Activated CD4-positive, CD25-positive, alpha-beta regulatory T cell treated with anti-CD3 and anti-CD28 coated beads, Interleukin-2, amount 50 U/mL, for 72 hours (primary cell): ENCODE measurements at regions not wholly inside any gene's neighbourhood (a gene's known extent, or its start where the extent isn't known, plus 50 kb on each side); places are given as distances from the start of the nearest gene placed in this dataset.
"Not testable (repeated sequence)": the region's sequence is repeated elsewhere in the genome, so short reads cannot be mapped to it uniquely, and the experiment has no call there.

ENCODE experiments used
- DNase-seq: peaks from one replicate; pipeline ENCODE4 v3.0.0; 2021

DNA sequence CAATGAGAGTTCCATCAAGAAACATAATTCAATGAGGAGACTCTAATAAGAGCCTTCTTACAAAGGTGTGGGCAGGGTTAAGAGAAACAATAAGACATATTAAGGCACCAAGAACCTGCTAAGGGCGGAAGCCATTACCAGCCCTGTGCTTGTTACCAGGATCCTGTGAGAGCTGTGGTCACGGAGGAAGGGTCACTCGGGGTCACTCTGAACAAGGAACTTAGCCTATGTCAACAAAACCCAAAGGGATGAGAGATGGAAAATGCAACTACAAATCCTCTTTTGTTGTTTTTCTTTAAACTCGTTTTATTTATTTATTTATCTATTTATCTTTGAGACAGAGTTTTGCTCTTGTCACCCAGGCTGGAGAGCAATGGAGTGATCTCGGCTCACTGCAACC is 460.4 kb upstream of the CCDC196 start:
- no peak for DNase-seq

DNA sequence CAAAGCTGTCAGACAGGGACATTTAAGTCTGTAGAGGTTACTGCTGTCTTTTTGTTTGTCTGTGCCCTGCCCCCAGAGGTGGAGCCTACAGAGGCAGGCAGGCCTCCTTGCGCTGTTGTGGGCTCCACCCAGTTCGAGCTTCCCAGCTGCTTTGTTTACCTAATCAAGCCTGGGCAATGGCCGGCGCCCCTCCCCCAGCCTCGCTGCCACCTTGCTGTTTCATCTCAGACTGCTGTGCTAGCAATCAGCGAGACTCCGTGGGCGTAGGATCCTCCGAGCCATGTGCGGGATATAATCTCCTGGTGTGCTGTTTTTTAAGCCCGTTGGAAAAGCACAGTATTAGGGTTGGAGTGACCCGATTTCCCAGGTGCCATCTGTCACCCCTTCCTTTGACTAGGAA is 454.2 kb upstream of the CCDC196 start:
- DNase-seq = not testable (repeated sequence)

DNA sequence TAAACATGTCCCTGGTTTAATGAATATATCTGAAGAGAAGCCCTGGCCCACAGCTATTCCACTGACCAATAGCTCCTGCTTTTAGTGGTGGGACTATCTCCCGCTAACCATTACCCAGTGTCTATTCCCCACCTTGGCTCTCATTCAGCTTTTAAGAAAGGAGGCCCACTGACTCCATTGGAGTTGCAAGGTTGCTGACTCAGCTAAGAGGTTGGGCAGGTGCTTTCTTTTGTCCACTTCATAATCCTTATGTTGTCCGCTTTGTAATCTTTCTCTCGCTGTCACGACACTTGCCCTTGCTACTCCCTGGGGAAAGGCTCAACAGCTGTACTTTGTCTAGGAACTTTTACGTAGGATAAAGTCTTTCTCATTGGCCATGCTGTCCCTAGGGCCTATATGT is 453.4 kb upstream of the CCDC196 start:
- DNase-seq = no peak

DNA sequence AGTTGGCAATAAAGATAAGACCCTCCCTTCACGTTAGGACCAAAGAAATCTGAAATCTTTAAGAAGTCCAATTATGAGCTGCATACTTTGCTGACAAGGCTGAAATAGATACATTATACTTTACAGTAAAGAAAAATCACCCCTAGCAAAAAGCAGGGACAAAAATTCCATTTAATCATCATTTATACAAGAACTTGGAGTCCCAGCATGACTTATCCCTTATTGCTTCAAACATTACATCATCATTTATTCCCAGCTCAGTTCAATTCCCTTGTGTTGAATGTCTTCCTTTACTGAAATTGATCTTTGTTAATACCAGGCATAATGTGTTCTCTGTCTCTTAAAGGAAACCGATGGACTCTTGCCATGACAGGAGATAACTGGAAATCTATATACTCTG is 449.6 kb upstream of the CCDC196 start:
- DNase-seq = no peak

DNA sequence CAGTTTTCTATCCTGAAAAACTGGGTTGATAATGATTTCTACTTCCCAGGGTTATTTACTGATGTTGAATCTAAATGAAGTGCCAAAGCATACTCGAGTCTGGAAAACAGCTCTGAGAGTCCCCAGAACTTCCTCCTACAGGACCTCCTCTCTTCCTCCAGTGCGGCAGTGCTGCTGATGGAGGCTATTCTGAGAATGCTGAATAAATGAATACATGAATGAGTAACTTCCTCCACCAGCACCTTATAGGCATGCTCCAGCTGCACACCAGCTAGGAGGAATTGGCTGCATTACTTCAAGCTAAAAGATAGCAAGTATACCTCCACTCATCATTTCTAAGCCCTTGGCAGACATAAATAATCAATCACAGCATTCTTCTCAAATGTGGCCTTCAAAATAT is 448.8 kb upstream of the CCDC196 start:
- DNase-seq = no peak

DNA sequence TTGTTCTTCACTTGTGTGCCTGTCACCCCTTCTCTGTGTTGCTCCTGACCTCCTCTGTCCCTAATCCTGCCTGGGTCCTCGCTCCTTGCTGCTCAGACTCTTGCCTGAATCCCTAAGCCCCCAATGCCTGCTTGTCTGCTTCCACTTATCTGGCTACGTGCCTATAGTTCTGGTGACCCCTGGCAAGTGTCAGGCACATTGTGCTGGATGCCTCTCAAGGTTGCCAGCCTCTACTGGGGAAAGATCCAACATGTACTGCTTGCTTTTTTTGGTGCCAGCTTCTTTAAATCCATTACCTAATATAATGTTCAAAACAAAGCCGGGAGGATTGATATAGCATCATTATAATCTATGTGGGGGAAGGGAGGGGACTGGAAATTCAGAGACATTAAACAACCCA is 448.0 kb upstream of the CCDC196 start:
- DNase-seq = no peak

DNA sequence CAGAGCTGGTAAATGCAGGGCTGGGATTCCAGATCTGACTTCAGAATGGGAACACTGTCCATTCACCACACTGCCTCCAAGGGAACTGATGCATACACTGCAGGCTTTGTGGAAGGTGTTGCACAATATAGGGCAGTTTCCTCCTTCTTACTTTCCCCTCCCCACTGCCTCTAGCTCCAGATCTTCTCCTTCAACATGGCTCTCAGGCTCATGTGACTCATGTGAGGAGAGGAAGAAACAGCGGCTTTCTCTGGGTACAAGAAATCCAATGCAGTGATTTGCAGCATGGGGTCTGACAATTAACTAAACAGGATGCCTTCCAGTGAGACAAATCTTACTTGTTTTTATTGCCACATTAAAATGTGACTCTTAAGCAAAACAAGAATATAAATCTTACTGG is 447.6 kb upstream of the CCDC196 start:
- DNase-seq = no peak

DNA sequence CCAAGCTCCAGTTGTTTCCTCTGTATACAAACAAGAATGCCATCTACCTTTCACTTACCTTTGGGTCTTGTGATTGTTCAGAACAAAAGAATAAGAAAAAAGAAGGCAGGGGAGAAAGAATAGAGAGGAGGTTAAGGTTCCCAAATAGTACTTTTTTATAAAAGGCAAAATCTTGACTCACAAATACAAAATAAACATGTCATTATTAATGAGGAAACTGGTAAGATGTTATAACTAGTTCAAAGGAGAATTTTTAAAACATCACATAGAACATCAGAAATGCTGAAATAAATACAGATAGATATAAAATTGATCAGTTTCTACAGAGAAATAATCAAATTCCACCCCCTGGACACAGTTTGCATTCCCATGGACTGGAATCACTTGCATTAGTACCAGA is 446.7 kb upstream of the CCDC196 start:
- no peak for DNase-seq

DNA sequence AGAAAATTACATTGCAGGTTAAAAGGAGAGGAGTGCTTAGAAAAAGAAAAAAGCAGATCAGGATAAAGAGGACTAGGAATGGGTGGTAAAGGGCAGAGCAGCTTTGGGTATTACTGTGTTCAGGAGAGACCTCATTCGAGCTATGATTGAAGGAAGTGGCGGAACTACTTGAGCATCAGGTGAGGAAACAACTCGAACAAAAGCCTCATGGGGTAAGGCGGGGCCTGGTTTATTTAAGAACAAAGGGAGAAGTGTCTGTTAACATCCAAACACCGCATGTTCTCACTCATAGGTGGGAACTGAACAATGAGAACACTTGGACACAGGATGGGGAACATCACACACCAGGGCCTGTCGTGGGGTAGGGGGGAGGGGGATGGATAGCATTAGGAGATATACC is 444.6 kb upstream of the CCDC196 start:
- DNase-seq = no peak

DNA sequence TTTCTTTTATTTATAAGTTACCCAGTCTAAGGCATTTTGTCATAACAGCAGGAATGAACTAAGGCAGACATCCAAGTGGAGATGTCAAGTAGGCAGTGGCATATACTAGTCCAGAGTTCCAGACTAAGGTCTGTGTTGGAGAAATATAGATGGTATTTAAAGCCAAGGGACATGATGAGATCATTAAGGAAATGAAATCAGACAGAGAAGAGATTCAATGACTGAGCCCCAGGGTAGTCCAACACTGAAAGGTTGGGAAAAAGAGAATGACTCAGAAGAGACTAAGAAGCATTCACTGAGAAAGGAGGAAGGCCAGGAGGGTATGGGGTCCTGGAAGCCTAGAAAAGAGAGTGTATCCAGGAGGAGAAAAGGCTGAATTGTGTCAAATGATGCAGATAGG is 442.2 kb upstream of the CCDC196 start:
- DNase-seq = no peak

DNA sequence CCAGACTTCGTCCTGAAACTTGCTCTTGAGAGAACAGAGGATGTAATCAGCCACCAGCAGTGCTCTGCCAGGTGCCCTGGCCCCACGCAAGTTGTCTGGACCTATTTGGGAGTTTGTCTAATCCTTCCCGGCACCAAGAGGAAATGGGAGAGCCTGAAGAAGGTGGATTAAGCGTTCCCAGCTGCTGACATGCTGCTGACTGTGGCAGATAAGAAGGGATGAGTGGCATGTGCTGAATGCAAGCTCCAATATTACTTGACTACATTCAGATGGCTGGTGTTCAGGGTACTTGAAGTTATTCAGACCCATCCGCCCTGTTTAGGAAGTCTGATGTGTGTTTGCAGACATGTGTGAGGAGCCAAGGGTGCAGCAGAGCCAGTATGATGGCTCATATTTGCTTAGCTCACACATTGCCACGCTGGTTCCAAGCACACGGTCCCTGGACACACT is 440.6 kb upstream of the CCDC196 start:
- DNase-seq = no peak

DNA sequence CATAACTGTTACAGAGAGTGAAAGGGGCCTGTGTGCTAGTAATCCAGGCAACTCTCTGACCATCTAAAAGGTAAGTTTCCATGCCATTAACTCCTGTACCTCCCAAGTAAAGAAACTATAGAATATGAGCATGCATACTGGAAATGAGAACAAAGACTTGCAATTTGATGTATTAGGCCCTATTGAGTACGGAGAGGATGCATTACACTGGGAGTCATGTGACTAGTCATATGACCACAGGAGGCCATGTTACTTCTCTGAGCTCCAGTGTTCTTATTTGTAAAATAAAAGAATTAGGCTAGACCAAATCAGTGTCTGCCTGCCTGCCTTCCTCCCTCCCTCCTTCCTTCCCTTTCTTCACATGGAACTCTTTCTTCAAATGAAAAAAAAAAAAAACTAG is 440.1 kb upstream of the CCDC196 start:
- DNase-seq = no peak

DNA sequence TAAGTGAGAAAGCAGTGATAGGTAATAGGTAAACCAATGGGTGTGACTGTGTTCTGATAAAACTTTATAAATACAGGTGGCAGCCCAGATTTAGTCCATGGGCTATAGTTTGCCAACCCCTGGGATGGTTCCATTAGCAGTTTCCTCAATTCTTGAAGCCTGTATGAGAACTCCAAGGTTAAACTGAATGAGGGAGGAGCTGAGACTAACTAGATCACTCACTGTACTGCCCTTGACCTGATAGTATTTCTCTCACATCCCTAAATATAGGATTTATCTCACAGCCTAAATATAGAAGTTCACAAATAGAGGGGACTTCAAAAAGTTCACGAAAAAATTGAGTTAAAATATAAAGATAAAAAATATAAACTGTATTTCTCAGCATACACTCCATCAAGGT is 439.6 kb upstream of the CCDC196 start:
- no peak for DNase-seq

DNA sequence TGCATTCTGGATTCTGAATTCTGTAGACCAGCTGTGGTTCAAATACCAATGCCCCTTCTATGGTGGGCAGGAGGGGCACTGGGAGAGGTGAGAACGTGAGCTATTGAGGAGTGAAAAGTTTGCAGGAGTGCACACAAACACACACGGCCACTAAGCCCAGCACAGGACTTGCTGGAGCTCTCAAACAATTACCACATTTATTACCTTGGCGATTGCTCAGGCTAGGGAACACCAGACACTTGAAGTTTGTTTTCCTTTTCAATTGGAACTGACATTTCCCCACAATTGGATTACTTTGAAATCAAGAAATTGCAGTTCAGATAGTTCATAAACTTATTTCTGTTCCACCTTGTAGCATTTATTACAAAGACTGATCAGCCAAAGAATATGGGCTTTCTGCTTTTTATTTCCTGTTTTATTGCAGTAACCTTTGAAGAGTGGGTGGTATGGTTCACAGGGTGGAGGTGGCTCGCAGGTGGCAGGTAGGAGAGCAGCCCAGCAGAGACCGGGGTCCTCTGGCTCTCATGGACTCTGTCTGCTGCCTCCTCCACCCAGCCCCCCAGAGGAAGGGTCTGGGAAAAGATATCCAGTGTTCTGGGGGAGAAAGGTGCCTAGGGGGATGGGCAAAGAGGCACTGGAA is 429.8 kb upstream of the CCDC196 start:
- no peak for DNase-seq

DNA sequence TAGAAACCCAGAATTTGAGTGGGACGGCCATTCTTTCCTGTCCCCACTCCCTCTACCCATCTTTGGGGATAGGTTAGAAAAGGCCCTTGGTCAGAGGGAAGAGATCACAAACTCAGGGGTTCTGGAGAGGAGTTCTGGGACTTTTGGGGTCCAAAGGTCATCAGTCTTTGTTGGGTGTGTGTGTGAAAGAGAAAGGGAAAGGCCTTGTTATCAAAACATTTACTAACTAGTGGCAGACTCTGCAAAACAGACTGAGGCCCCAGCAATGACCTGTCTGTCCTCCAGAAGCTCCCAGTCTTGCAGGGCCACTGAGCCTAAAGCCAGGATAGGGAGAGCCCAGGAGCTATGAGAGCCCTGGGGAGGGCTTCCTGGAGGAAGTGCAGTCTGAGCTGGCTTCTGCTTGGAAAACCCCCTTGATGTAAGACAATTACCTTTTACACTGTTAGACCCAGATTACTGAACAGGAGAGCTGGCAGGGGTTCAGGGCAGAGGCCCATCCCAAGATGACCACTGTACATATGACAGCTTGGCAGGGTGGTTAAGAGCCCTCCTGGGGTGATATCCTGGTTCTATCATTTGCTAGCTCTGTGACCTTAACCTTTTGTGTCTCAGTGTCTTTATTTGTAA is 429.1 kb upstream of the CCDC196 start:
- no peak for DNase-seq

DNA sequence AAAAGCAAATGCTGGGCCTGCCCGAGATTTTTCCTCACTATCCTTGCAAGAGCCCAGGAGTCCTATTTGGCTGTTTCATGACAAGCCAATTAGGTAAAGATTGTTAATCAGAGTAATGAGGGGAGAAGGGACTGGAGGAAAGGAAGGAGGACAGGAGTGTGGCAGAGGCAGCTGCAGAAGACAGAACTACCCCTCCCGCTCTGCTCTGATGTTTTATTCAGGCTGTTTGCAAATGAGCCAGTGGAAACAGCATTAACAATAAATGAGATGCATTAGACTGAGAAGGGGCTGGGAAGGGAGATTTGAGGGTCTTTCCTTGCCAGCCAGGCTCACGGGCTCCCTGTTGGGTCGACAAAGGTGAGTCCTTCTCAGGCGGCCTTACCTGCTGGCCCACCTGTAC is 421.0 kb upstream of the CCDC196 start:
- DNase-seq = no peak

DNA sequence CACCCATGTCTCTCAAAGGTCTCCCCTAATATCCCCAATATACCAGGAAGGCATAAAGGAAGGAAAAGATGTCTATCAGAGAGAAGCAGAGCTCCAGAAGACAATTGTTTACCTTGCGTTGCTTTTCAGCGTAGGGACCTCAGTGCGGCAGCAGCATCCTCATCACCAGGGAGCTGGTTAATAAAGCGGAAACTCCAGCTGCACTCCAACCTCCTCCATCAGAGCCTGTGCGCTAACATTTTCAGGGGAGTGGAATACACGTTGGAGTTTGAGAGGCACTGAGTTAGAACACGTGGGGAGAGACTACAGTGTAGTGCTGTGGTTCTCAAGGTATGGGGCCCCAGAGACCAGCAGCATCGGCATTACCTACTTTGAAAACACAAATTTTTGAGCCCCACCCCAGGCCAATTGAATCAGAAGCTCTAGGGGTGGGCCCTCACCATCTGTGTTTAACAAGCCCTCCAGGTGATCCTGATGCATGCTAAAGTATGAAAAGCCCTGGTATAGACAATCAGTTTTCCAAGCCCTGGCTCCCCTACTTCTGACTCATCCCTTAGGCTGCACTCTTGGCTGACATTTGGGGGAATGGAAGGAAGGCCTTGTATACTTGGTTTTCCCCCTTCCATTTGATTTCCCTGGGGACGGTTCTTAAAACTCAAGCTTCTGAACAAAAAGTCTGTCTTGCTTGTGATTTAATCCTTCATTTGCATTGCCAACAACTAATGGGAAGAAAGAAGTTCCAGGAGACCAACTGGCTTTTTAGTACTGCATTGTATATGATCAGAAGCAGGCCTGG is 419.0 kb upstream of the CCDC196 start:
- DNase-seq = no peak

DNA sequence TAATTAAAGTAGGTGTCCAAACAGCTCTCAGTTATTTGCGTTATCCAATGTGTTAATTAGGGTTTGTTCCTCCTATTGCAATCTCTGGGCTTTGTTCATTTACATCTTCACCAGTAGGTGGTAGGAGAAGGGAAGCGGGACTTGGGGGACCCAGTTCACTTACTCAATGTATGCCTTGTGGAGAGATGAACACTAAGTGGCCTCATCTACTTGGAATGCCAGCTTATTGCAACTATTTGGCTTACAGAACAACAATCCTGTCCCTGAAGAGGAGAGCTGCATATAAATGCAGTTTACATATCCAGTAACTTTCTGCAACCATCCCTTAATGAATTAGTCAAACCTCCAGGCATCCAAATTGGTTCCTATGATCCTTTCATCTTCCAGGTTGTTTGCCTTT is 417.1 kb upstream of the CCDC196 start:
- DNase-seq = no peak

DNA sequence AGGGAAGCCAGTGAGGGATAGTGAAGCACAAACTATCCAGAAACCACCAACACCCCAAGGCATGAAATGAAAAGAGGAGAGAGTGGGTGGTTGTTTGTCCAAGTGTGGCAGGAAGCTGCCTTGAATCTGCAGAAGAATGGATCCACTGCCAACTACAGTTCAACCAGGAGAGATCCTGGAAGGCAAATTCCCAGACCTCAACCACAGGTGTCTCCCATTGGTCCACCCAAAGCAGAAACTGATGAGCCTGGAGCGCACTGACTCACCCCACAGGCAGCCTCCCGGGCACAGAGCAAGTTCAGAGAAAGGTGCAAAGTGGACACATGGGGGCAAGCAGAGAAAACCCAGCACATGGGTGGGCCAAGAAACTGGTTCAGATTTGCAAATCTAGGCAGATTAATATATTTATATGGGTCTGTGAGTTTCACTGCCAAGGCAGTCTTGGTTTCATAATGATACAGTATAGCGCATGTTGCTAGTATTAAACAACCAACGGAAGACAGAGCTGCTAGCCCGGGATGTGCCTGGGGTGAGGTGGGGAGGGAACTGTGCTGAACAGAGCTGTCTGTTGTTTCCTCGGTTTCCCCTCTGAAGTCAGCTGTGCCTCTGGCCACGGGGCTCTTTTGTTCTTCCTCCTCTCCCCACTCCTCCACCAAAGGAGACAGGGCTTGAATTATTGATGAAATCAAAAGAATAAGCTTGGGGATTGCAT is 416.2 kb upstream of the CCDC196 start:
- no peak for DNase-seq

DNA sequence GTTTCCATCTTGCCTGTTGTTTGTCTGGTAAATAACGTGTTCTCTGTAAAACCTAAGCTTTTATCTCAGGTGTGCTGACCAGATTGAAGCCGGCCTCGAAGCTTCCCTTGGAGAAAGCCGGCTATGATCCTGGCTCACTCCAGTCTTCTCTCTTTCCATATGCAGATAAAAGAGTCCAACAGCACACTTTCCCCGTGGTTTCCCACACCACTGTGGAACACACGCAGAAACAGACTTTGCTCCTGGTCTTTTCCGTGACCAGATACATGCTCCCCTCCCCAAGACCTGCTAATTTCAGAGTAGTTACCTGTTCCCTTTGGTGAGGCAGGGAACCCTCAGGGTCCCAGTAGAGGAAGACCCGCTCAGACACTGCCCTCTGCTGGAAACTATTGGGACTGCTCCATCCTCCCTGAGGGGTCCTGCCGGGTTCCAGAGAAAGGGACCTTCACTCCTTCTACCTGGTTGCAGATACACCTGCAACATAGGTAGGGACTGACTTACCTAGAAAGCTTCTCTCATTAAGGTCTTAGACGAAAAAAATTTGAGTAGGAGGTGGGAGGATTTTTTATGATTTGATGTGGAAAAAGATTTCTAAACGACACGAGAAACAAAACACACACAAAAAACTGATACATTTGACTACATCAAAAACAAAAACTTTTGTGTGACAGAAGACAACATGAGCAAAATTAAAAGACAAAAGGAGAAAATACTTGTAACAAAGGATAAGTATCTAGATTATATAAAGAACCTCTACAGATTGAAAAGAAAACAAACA is 415.4 kb upstream of the CCDC196 start:
- peak; percentile 76 for DNase-seq

DNA sequence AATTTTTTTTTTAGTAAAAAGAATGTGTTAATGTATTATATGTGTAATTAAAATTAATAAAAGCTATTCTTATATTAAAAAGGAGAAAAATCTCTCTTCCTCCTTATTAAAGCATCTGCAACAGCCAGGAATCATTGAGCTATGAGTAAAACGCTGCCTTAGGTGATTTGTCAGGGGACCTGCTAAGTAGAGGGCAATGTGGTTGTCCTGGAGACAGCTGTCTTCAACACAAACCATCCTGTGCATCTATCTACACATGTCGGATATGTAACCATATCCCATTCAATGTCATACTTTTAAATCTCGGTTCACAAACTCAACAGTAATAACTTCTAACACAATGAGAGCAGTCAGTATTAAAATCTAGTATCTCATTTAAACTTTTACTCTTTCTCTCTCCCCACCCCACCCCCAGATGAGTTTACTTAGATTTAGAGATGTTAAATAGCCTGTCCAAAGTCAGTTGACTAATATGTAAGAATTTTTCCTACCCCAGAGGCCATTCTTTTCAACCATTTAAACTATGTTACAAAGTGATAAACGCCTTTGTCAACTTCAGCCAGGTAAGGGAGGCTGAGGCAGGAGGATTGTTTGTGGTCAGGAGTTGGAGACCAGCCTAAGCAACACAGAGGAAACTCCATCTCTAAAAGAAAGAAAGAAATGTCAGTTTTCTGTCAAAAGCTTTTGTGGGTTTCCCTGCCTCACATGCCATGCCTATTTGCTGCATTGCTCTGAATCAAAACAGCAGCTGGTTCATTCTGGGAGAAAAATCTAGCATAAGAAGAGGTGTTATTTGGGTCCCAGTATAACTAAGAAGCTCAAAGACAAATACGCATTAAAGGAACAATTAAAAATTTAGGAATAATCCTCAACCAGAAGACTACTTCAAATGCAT is 413.7 kb upstream of the CCDC196 start:
- no peak for DNase-seq

DNA sequence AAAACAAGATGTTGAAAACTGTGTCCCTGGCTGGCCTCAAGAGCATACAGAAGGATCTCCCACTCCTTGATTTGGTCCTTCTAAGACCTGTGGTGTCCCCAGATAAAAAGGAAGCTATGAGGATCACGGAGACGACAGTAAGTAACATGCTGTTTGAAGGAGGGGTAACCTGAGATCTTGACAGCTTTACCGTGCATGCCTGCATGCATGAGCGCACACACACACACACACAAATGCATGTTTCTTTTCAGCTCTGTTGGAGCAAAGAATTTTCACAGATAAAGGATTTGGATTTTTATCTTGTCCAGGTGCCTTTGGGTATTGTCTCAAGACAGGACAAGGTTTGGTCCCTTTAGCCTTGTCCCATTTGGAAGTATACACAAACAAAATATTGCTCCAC is 411.6 kb upstream of the CCDC196 start:
- DNase-seq = no peak
